Esophagus (tissue), 2 donors: ENCODE measurements at regions not wholly inside any gene's neighbourhood (a gene's known extent, or its start where the extent isn't known, plus 50 kb on each side); places are given as distances from the start of the nearest gene placed in this dataset.
"Not testable (repeated sequence)": the region's sequence is repeated elsewhere in the genome, so short reads cannot be mapped to it uniquely, and the experiment has no call there.

ENCODE experiments used
- H3K27ac ChIP-seq, 2 donors: one replicate each; pipeline ENCODE4 v1.5.1; 2013; ENCODE audit warnings: low read depth in 2 of 2, mild to moderate bottlenecking in 2 of 2, inconsistent platforms in 1 of 2, low read length in 1 of 2, moderate library complexity in 1 of 2
- H3K27me3 ChIP-seq, 2 donors: one replicate each; pipeline ENCODE4 v1.6.1; 2013; ENCODE audit warnings: low read length in 2 of 2, control low read depth in 1 of 2, mild to moderate bottlenecking in 1 of 2; ENCODE audit not compliant: insufficient read depth in 2 of 2, control insufficient read depth in 1 of 2
- H3K36me3 ChIP-seq, 2 donors: one replicate each; pipeline ENCODE4 v1.6.1; 2013; ENCODE audit warnings: low read length in 1 of 2; ENCODE audit not compliant: control insufficient read depth in 2 of 2, insufficient read depth in 2 of 2
- H3K4me1 ChIP-seq, 2 donors: one replicate each; pipeline ENCODE4 v1.6.1; 2013; ENCODE audit warnings: low read length in 1 of 2; ENCODE audit not compliant: control insufficient read depth in 2 of 2, insufficient read depth in 2 of 2
- H3K4me3 ChIP-seq, 2 donors: one replicate each; pipeline ENCODE4 v1.5.1; 2013; ENCODE audit warnings: low read length in 2 of 2, mild to moderate bottlenecking in 2 of 2, low read depth in 1 of 2, moderate library complexity in 1 of 2
- H3K9me3 ChIP-seq, 2 donors: one replicate each; pipeline ENCODE4 v1.6.1; 2013; ENCODE audit warnings: mild to moderate bottlenecking in 2 of 2, low read depth in 1 of 2, low read length in 1 of 2, moderate library complexity in 1 of 2; ENCODE audit not compliant: control insufficient read depth in 2 of 2, insufficient read depth in 1 of 2
- WGBS, 2 donors: extraction: QIAGEN DNeasy Blood & Tissue Kit; methylation state at CpG; one replicate each; pipeline ENCODE4 v1.1.7; 2013; 5-methylcytosine and 5-hydroxymethylcytosine counted together
- donor health status: healthy with polysubstance abuse.
- donor health status: Bipolar disorder and iron deficiency.

DNA sequence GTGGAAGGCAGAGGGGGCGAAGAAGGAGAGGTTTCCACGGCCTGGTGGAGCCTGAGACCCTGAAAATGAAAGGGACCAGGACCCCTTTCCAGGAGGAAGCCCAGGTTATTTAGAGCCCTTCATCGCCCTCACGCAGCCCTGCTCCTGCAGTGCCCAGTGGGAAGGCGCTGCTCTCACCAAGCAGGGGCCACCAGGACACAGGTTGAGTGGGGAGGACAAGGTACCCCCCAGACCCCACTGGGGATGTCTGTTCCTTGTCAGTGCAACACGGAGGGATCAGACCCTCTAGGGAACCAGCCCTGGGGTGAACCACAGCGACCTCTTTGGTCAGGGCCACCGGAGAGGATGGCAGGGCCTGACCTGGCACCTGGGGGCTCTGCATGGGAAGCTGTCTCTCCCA is 163.9 kb downstream of the C16orf95 start:
- no peak overlapping the region for H3K27ac ChIP-seq
- WGBS, 2 donors: 86 to 89% methylated on average over 8 of the region's 8 CpGs

DNA sequence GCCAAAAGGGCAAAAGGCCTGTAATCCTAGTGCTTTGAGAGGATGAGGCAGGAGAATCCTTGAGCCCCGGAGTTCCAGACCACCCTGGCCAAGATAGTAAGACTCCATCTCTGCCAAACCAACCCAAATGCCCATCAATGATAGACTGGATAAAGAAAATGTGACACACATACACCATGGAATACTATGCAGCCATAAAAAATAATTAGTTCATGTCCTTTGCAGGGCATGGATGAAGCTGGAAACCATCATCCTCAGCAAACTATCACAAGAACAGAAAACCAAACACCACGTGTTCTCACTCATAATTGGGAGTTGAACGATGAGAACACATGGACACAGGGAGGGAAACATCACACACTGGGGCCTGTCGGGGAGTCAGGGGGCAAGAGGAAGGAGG is 161.9 kb downstream of the C16orf95 start:
- WGBS, 2 donors: 85 to 86% methylated on average over 4 of the region's 4 CpGs
- H3K4me3 ChIP-seq, H3K27ac ChIP-seq, H3K36me3 ChIP-seq, H3K9me3 ChIP-seq, H3K27me3 ChIP-seq, H3K4me1 ChIP-seq: not testable (repeated sequence)

More for the DNA sequence above, 163.9 kb downstream of the C16orf95 start:
- Histone ChIP-seq H3K36me3 (no peaks in the 10 kb centered on the region), H3K9me3 (no peaks in the 10 kb centered on the region), H3K4me1 (no peaks in the 10 kb centered on the region), H3K4me3 (no peak overlapping the region), H3K27me3 (no peaks in the 10 kb centered on the region)

DNA sequence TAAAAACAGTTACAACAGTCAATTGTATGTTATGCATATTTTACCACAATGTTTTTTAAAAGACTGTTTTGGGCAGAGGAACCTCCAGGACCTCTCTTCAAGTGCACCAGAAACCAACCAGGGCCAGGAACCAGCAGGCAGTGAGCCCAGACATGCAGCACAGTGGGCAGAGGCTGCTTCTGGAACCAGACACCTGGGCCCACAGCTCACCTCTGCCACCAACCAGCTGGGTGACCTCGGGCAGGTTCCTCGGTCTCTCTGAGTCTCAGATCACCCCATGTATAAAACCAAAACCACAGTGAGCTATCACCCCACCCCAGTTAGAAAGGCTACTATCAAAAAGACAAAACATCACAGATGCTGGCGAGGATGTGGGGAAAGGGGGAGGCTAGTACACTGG is 161.0 kb downstream of the C16orf95 start:
- Histone ChIP-seq H3K27me3 (no peaks in the 10 kb centered on the region), H3K9me3 (no peaks in the 10 kb centered on the region), H3K4me3 (no peak overlapping the region), H3K27ac (no peak overlapping the region), H3K36me3 (no peaks in the 10 kb centered on the region), H3K4me1 (no peaks in the 10 kb centered on the region)
- WGBS, 2 donors: 84 to 88% methylated on average over 3 of the region's 3 CpGs

DNA sequence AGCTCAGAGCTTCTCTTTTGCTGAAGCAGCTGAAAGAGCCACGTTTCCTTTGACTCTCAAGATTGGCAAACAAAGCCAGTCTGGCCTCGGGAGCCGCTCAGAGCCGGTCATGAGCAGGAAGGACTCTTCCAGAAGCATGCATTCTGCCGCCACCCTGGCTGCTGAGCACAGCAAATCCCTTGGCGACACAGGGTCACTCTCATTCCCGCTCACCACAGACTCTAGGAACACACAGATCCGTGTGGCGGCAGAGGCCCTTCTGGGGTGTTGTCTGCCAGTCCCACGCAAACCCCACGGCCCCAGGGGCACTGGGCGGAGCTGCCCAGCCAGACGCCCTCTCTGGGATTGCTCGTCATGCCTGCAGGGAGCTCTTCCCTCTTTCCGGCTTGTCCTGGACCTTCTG is 157.0 kb downstream of the C16orf95 start:
- Histone ChIP-seq H3K9me3 (no peaks in the 10 kb centered on the region), H3K4me1 (no peaks in the 10 kb centered on the region), H3K4me3 (no peak overlapping the region), H3K27ac (no peak overlapping the region), H3K36me3 (no peaks in the 10 kb centered on the region), H3K27me3 (no peaks in the 10 kb centered on the region)
- 41 to 48% methylated on average over 15 of the region's 15 CpGs for WGBS, 2 donors

DNA sequence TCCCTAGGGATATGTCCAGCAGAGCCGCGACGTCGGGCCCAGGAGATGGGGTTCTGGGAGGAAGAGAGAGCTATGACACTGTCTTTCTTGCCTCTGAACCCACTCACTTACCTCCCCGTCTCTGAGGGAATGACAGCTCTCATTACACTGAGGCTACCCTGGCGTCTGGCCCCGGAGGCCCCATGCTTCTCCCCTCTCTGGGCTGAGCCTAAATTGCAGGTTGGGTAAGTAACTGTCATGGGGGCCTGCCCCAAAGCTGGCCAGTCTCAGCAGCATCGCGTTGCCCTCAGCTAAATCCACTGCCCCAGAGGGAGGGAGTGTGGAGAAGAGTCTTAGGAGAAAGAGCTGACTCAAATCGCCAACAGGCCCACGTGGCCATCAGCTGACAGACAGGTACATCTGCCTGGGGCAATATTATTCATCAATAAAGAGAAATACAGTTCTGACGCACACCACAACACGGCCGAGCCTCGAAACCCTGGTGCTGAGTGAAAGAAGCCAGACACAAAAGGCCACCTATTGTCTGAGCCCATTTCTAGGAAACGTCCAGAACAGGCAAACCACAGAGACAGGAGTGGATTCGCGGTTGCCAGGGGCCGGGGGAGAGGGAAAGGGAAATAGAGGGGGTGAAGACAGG is 156.4 kb downstream of the C16orf95 start:
- no peak overlapping the region for H3K4me3 ChIP-seq
- H3K9me3 ChIP-seq: no peaks in the 10 kb centered on the region
- no peak overlapping the region for H3K27ac ChIP-seq
- no peaks in the 10 kb centered on the region for H3K4me1 ChIP-seq
- H3K27me3 ChIP-seq: no peaks in the 10 kb centered on the region
- H3K36me3 ChIP-seq: no peaks in the 10 kb centered on the region
- 56 to 74% methylated on average over 19 of the region's 19 CpGs for WGBS, 2 donors

DNA sequence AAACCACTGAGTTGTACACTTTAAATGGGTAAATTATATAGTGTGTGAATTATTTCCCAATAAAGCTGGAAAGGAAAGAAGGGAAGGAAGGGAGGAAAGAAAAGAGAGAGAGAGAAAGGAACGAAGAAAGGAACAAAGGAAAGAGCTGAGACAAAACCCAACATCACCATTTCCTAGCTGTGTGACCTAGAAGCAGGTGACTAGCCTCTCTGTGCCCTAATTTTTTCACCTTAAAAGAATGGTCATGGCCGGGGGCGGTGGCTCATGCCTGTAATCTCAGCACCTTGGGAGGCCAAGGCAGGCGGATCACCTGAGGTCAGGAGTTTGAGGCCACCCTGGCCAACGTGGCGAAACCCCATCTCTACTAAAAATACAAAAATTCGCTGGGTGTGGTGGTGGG is 155.8 kb downstream of the C16orf95 start:
- H3K36me3 ChIP-seq, H3K9me3 ChIP-seq, H3K4me1 ChIP-seq, H3K27ac ChIP-seq, H3K27me3 ChIP-seq, H3K4me3 ChIP-seq: not testable (repeated sequence)
- 90% methylated on average over 7 of the region's 7 CpGs for WGBS, 2 donors

DNA sequence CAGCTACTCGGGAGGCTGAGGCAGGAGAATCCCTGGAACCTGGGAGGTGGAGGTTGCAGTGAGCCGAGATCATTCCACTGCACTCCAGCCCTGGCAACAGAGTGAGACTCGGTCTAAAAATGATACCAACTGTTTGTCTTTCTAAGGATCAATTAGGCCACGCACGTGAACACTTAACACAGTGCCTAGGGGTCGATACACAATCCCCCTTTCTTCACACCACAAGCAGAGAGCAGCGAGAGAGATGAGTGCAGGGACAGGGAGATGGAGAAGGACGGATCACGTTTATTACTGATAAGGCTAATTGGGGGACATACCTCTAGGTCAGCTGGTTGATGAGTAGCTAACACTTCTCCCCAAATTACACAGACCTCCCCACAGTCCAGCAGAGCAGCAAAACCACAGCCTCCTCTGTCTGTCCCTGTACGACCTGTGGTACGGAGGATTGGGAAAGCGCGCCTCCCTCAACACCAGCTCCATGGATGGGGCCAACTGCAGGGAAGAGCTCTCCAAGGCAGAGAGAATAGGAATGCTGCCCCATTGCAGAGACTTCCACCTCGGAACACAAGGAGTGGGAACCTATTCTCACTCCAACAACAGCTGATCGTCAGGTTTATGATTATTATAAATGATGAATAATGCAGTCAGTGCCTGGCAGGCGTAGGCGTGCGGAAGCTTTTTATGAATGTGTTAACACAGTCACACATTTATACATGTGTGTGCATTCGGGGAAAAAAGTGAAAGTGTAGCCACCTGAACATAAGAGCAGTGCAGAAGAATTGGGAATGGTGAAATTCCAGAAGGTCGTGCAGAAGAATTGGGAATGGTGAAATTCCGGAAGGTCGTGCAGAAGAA is 155.1 kb downstream of the C16orf95 start:
- Histone ChIP-seq H3K9me3 (no peaks in the 10 kb centered on the region), H3K4me1 (no peaks in the 10 kb centered on the region), H3K4me3 (no peak overlapping the region), H3K27me3 (no peaks in the 10 kb centered on the region), H3K36me3 (no peaks in the 10 kb centered on the region), H3K27ac (no peak overlapping the region)
- 78 to 79% methylated on average over 22 of the region's 22 CpGs for WGBS, 2 donors

DNA sequence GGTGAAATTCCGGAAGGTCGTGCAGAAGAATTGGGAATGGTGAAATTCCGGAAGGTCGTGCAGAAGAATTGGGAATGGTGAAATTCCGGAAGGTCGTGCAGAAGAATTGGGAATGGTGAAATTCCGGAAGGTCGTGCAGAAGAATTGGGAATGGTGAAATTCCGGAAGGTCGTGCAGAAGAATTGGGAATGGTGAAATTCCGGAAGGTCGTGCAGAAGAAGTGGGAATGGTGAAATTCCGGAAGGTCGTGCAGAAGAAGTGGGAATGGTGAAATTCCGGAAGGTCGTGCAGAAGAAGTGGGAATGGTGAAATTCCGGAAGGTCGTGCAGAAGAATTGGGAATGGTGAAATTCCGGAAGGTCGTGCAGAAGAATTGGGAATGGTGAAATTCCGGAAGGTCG is 154.4 kb downstream of the C16orf95 start:
- H3K4me3 ChIP-seq, H3K4me1 ChIP-seq, H3K27ac ChIP-seq, H3K9me3 ChIP-seq, H3K27me3 ChIP-seq, H3K36me3 ChIP-seq: not testable (repeated sequence)
- 94 to 96% methylated on average over 14 to 15 of the region's 22 CpGs for WGBS, 2 donors

DNA sequence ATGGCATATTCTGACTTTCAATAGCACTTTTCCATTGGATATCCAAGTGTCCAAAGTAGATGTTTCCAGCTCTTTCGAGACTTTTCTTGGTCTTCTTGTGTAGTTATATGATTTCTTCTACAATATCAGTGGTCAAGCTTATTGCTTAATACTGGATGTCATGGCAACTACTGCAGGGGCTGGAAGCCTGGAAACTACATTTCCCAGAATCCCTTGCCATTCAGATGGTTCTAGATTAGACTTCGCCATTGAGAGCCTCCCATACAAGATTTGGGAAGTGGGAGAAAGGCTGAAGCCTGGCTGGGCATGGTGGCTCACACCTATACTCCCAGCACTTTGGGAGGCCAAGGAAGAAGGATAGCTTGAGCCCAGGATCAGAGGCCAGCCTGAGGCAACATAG is 153.6 kb downstream of the C16orf95 start:
- WGBS, 2 donors: 84 to 89% methylated on average over 2 of the region's 2 CpGs
- Histone ChIP-seq H3K4me3 (no peak overlapping the region), H3K4me1 (no peaks in the 10 kb centered on the region), H3K9me3 (no peaks in the 10 kb centered on the region), H3K36me3 (no peaks in the 10 kb centered on the region), H3K27me3 (no peaks in the 10 kb centered on the region), H3K27ac (no peak overlapping the region)

DNA sequence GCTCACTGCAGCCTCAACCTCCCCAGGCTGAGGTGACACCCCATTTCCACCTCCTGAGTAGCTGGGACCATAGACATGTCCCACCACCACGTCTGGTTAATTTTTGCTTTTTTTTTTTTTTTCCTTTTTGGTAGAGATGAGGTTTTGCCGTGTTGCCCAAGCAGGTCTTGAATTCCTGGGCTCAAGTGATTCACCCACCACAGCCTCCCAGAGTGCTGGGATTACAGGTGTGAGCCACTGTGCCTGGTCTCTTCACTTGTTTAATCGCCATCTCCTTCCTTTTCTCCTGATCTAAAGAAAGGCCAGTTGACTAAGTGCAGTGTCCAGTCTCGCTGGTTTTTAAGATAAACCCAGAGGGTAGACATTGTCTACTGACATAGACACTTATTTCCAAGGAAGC is 152.0 kb downstream of the C16orf95 start:
- H3K4me3 ChIP-seq: no peak overlapping the region
- H3K27ac ChIP-seq: no peak overlapping the region
- WGBS, 2 donors: 86% methylated on average over 4 of the region's 4 CpGs
- no peaks in the 10 kb centered on the region for H3K36me3 ChIP-seq
- no peaks in the 10 kb centered on the region for H3K9me3 ChIP-seq
- no peaks in the 10 kb centered on the region for H3K27me3 ChIP-seq
- H3K4me1 ChIP-seq: no peaks in the 10 kb centered on the region
